Hepatocyte (in vitro differentiated cells): ENCODE measurements at regions not wholly inside any gene's neighbourhood (a gene's known extent, or its start where the extent isn't known, plus 50 kb on each side); places are given as distances from the start of the nearest gene placed in this dataset.

Experiments
- DNase-seq: peaks from one replicate; pipeline ENCODE4 v3.0.0-alpha.2; 2016; ENCODE audit warnings: low spot score
- H2AFZ ChIP-seq: fragments of 200-600 bp; sonication (generic); 2 replicates; pipeline ENCODE4 v1.6.0; 2016; ENCODE audit warnings: antibody characterized with exemption, mild to moderate bottlenecking
- H3K27ac ChIP-seq: fragments of 200-600 bp; sonication (generic); 2 replicates; pipeline ENCODE4 v1.5.1; 2016; ENCODE audit warnings: mild to moderate bottlenecking
- H3K27me3 ChIP-seq: fragments of 200-600 bp; sonication (generic); 2 replicates; pipeline ENCODE4 v1.6.1; 2016
- H3K36me3 ChIP-seq: fragments of 200-600 bp; sonication (generic); replicated peaks from 2 replicates; pipeline ENCODE4 v1.5.1; 2016; ENCODE audit warnings: low read depth; ENCODE audit not compliant: insufficient read depth
- H3K4me1 ChIP-seq: fragments of 200-600 bp; sonication (generic); 2 replicates; pipeline ENCODE4 v1.5.1; 2016; ENCODE audit warnings: mild to moderate bottlenecking, moderate library complexity; ENCODE audit not compliant: insufficient read depth
- H3K4me2 ChIP-seq: fragments of 200-600 bp; sonication (generic); 2 replicates; pipeline ENCODE4 v1.6.0; 2016
- H3K4me3 ChIP-seq: fragments of 200-600 bp; sonication (generic); 2 replicates; pipeline ENCODE4 v1.5.1; 2016; ENCODE audit warnings: mild to moderate bottlenecking
- H3K79me2 ChIP-seq: fragments of 200-600 bp; sonication (generic); 2 replicates; pipeline ENCODE4 v1.6.0; 2017; ENCODE audit warnings: mild to moderate bottlenecking
- H3K9me2 ChIP-seq: fragments of 200-600 bp; sonication (generic); replicated peaks from 2 replicates; pipeline ENCODE4 v1.6.0; 2017; ENCODE audit warnings: mild to moderate bottlenecking; ENCODE audit not compliant: insufficient read depth
- H3K9me3 ChIP-seq: fragments of 200-600 bp; sonication (generic); 2 replicates; pipeline ENCODE4 v1.5.1; 2016; ENCODE audit warnings: low read depth, mild to moderate bottlenecking
- H4K20me1 ChIP-seq: fragments of 200-600 bp; sonication (generic); 2 replicates; pipeline ENCODE4 v1.6.0; 2016; ENCODE audit warnings: mild to moderate bottlenecking; ENCODE audit not compliant: insufficient read depth, poor library complexity, severe bottlenecking
- CTCF ChIP-seq: fragments of 200-600 bp; sonication (generic); IDR thresholded peaks from 2 replicates; pipeline ENCODE4 v1.5.1; 2016; ENCODE audit warnings: antibody characterized with exemption, mild to moderate bottlenecking; ENCODE audit not compliant: poor library complexity
- EZH2 ChIP-seq: fragments of 200-600 bp; sonication (generic); IDR thresholded peaks from 2 replicates; pipeline ENCODE4 v1.6.1; 2016; ENCODE audit warnings: antibody characterized with exemption, mild to moderate bottlenecking, borderline replicate concordance
- EZH2phosphoT487 ChIP-seq: fragments of 200-600 bp; sonication (generic); IDR thresholded peaks from one replicate; pipeline ENCODE4 v1.6.1; 2018; ENCODE audit warnings: antibody characterized with exemption, mild to moderate bottlenecking, low read depth, moderate library complexity; ENCODE audit not compliant: unreplicated experiment, severe bottlenecking
- WGBS: methylation state at CpG from one replicate; pipeline ENCODE4 v1.1.6; 2016; ENCODE audit warnings: low lambda C conversion rate; ENCODE audit errors: missing lambda C conversion rate; 5-methylcytosine and 5-hydroxymethylcytosine counted together

GRCh38 chr6:8530785-8531435 is 95.6 kb upstream of the SLC35B3 start:
- Histone ChIP-seq H3K4me3 (no peak overlapping the region), H4K20me1 (no peaks in the 10 kb centered on the region), H3K9me2 (no peaks in the 10 kb centered on the region), H2AFZ (peak overlapping the region; percentile 3), H3K4me2 (peak overlapping the region; percentile 17), H3K79me2 (no peaks in the 10 kb centered on the region), H3K4me1 (no peaks in the 10 kb centered on the region), H3K27me3 (no peaks in the 10 kb centered on the region), H3K9me3 (no peaks in the 10 kb centered on the region), H3K27ac (no peak overlapping the region), H3K36me3 (no peaks in the 10 kb centered on the region)
- WGBS = 61% methylated on average over 12 of the region's 12 CpGs
- TF ChIP-seq EZH2 (no peak), EZH2phosphoT487 (no peak), CTCF (no peak)
- no peak for DNase-seq

GRCh38 chr6:8529250-8529649 is 93.9 kb upstream of the SLC35B3 start:
- H3K4me2 ChIP-seq = no peak overlapping the region

GRCh38 chr6:8527818-8528217 is 92.5 kb upstream of the SLC35B3 start:
- 96% methylated on average over 1 of the region's 1 CpG for WGBS
- Histone ChIP-seq H3K27ac (no peak overlapping the region), H3K4me3 (no peak overlapping the region), H4K20me1 (no peaks in the 10 kb centered on the region), H2AFZ (no peak overlapping the region), H3K27me3 (no peaks in the 10 kb centered on the region), H3K4me2 (no peak overlapping the region), H3K9me3 (no peaks in the 10 kb centered on the region), H3K9me2 (no peaks in the 10 kb centered on the region), H3K4me1 (no peaks in the 10 kb centered on the region), H3K36me3 (no peaks in the 10 kb centered on the region), H3K79me2 (no peaks in the 10 kb centered on the region)
- DNase-seq = no peak
- TF ChIP-seq EZH2 (no peak), CTCF (no peak), EZH2phosphoT487 (no peak)

More at GRCh38 chr6:8529250-8529649, 93.9 kb upstream of the SLC35B3 start:
- H3K27me3 ChIP-seq = no peaks in the 10 kb centered on the region
- no peaks in the 10 kb centered on the region for H3K9me3 ChIP-seq
- no peak overlapping the region for H2AFZ ChIP-seq
- TF ChIP-seq CTCF = no peak
- no peak for TF ChIP-seq EZH2phosphoT487
- no peak for TF ChIP-seq EZH2
- DNase-seq = no peak
- no peak overlapping the region for H3K27ac ChIP-seq
- H3K36me3 ChIP-seq = no peaks in the 10 kb centered on the region
- no peak overlapping the region for H3K4me3 ChIP-seq
- no peaks in the 10 kb centered on the region for H4K20me1 ChIP-seq
- no peaks in the 10 kb centered on the region for H3K4me1 ChIP-seq
- WGBS = 72% methylated on average over 2 of the region's 2 CpGs
- no peaks in the 10 kb centered on the region for H3K9me2 ChIP-seq
- H3K79me2 ChIP-seq = no peaks in the 10 kb centered on the region
